DND-41 (cell line): ENCODE measurements at regions not wholly inside any gene's neighbourhood (a gene's known extent, or its start where the extent isn't known, plus 50 kb on each side); places are given as distances from the start of the nearest gene placed in this dataset.

Experiments used
- ATAC-seq: fragments of 200-7000 bp; cut with Tn5 transposase; 3 replicates; pipeline ENCODE4 v1.9.1; 2021; ENCODE audit warnings: low read depth; ENCODE audit not compliant: insufficient read depth
- DNase-seq: peaks from one replicate; pipeline ENCODE4 v3.0.0-alpha.2; 2020
- H2AFZ ChIP-seq: 2 replicates; pipeline ENCODE4 v1.6.0; 2012; ENCODE audit warnings: low read depth, low read length
- H3K27ac ChIP-seq: 2 replicates; pipeline ENCODE4 v1.5.1; 2012; ENCODE audit warnings: low read length, inconsistent platforms
- H3K27me3 ChIP-seq: fragments of 200-600 bp; sonication (generic); 2 replicates; pipeline ENCODE4 v1.6.0; 2012; ENCODE audit warnings: low read length, mild to moderate bottlenecking, inconsistent platforms; ENCODE audit not compliant: insufficient read depth, poor library complexity
- H3K36me3 ChIP-seq: 2 replicates; pipeline ENCODE4 v1.5.1; 2012; ENCODE audit warnings: low read length, inconsistent platforms; ENCODE audit not compliant: insufficient read depth
- H3K4me1 ChIP-seq: 2 replicates; pipeline ENCODE4 v1.5.1; 2012; ENCODE audit warnings: mild to moderate bottlenecking, low read length; ENCODE audit not compliant: insufficient read depth
- H3K4me2 ChIP-seq: 2 replicates; pipeline ENCODE4 v1.6.0; 2012; ENCODE audit warnings: mild to moderate bottlenecking, moderate library complexity, low read length, inconsistent platforms; ENCODE audit not compliant: insufficient read depth
- H3K4me3 ChIP-seq, 2 experiments: fragments of 200-600 bp in 1 of 2; shearing (Covaris generic) in 1 of 2; 2 replicates each; pipeline ENCODE4 v1.5.1; 2012 to 2016; ENCODE audit warnings: inconsistent platforms in 2 of 2, low read length in 2 of 2, mild to moderate bottlenecking in 2 of 2, low read depth in 1 of 2, moderate library complexity in 1 of 2
- H3K79me2 ChIP-seq: 2 replicates; pipeline ENCODE4 v1.6.0; 2012; ENCODE audit warnings: low read length, inconsistent platforms; ENCODE audit not compliant: insufficient read depth
- H3K9ac ChIP-seq: 2 replicates; pipeline ENCODE4 v1.6.0; 2012; ENCODE audit warnings: low read depth, mild to moderate bottlenecking, inconsistent platforms, low read length, moderate library complexity
- H3K9me3 ChIP-seq: 2 replicates; pipeline ENCODE4 v1.5.1; 2012; ENCODE audit warnings: low read length, moderate library complexity, mild to moderate bottlenecking, inconsistent platforms; ENCODE audit not compliant: insufficient read depth, severe bottlenecking
- H4K20me1 ChIP-seq: 2 replicates; pipeline ENCODE4 v1.6.0; 2012; ENCODE audit warnings: low read length; ENCODE audit not compliant: insufficient read depth
- CTCF ChIP-seq: IDR thresholded peaks from 2 replicates; pipeline ENCODE4 v1.5.1; 2012; ENCODE audit warnings: borderline replicate concordance, low read length, moderate library complexity, mild to moderate bottlenecking; ENCODE audit not compliant: poor library complexity, severe bottlenecking; ENCODE audit errors: extremely low read depth
- EZH2 ChIP-seq: IDR thresholded peaks from 3 replicates; pipeline ENCODE4 v1.6.1; 2012; ENCODE audit warnings: borderline replicate concordance, low read depth, mild to moderate bottlenecking, moderate library complexity, low read length, inconsistent platforms; ENCODE audit not compliant: severe bottlenecking

DNA sequence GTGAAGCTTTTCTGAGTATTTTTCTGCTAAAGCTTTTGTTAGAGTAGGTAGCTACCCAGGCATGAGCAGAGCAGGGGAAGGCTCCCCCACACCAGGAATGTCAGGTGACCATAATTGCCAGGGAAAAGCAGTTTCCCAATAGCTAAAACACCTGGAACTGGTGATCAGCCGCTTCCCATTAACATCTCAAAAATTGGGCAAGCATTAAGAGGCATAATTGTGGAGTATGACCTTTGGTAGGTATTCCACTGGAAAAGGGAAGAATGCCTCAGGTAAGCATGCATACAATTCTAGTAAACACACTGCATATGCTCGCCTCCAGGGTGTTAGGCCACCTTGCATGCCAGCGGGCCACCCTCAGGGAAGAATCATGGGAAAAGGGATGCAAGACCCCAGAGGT is 84.5 kb downstream of the CCR1 start:
- peaks cover 13% of the 10 kb centered on the region for H3K4me1 ChIP-seq
- TF ChIP-seq CTCF: no peak
- TF ChIP-seq EZH2: no peak
- H3K36me3 ChIP-seq: no peaks in the 10 kb centered on the region
- no peak overlapping the region for H3K4me3 ChIP-seq
- no peak overlapping the region for H3K27ac ChIP-seq
- no peak overlapping the region for H2AFZ ChIP-seq
- no peaks in the 10 kb centered on the region for H3K27me3 ChIP-seq
- H3K9me3 ChIP-seq: no peaks in the 10 kb centered on the region
- H3K79me2 ChIP-seq: no peaks in the 10 kb centered on the region
- no peak overlapping the region for H3K9ac ChIP-seq
- no peak overlapping the region for H3K4me2 ChIP-seq
- ATAC-seq (no peak), DNase-seq (no peak)
- no peaks in the 10 kb centered on the region for H4K20me1 ChIP-seq

DNA sequence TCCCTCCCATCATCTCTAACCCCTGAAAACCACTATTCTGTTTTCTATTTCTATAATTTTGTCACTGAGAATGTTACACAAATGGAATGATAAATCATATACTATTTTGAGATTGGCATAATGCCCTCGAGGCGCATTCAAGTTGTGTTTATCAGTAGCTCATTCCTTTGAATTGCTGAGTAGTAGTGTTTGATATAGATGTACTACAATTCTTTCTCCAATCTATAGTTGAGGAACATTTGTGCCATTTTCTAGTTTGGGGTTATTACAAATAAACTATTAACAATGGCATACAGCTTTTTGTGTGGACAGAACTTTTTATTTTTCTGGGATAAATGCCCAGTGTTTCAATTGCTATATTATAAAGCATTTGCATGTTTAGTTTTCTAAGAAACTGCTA is 86.0 kb downstream of the CCR1 start:
- no peak for ATAC-seq
- no peaks in the 10 kb centered on the region for H3K79me2 ChIP-seq
- TF ChIP-seq EZH2 (no peak), CTCF (no peak)
- no peak overlapping the region for H3K27ac ChIP-seq
- H3K9ac ChIP-seq: no peak overlapping the region
- peaks cover 6% of the 10 kb centered on the region for H3K4me1 ChIP-seq
- no peak overlapping the region for H2AFZ ChIP-seq
- no peak overlapping the region for H3K4me2 ChIP-seq
- no peak overlapping the region for H3K4me3 ChIP-seq
- no peaks in the 10 kb centered on the region for H4K20me1 ChIP-seq
- DNase-seq: no peak
- no peaks in the 10 kb centered on the region for H3K27me3 ChIP-seq
- H3K36me3 ChIP-seq: no peaks in the 10 kb centered on the region
- no peaks in the 10 kb centered on the region for H3K9me3 ChIP-seq

- Histone ChIP-seq H3K79me2 (no peaks in the 10 kb centered on the region), H3K4me2 (no peak overlapping the region), H3K4me3 (no peak overlapping the region), H3K27me3 (no peaks in the 10 kb centered on the region), H3K4me1 (peaks cover 6% of the 10 kb centered on the region), H2AFZ (no peak overlapping the region), H3K36me3 (no peaks in the 10 kb centered on the region), H3K27ac (no peak overlapping the region), H3K9ac (no peak overlapping the region), H4K20me1 (no peaks in the 10 kb centered on the region), H3K9me3 (no peaks in the 10 kb centered on the region)
- ATAC-seq: no peak
- TF ChIP-seq EZH2 (no peak), CTCF (no peak)
- DNase-seq: no peak
These were observed 87.1 kb downstream of the CCR1 start for GRCh38 chr3:46120983-46121382.

DNA sequence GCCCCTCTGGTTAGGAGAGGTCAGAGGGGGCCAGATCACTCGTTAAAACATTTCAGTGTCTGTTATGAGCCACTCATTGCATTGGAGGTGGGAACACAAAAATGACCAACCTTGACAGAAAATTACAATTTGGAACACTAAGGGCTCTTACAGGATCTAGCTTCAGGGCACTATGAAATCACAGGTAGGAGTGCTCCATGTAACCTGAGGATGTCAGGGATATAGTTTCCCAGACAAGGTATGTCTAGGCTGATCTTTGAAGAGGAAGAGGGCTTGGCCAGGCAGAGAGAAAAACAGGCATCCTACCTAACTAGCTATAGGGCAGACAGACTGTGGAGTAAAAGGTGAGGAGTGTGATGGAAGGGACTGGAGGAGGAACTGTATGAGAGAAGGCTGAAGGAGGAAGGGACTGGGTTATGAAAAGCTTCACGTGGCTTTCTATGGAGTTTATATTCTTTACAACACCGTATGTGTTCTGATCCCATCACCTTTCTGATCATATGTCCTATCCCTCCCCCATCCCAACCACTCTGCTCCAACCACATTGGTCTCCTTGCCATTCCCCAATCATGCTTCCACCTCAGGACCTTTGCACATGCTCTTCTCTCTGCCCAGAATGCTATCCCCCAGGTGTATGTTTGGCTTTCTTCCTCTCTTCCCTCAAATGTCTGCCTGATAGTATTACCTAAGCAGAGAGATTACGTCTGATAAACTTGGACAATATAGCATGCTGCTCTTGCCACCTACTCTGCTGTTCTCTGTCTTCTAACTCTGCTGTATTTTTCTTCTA is 88.2 kb downstream of the CCR1 start:
- Histone ChIP-seq H2AFZ (no peak overlapping the region), H3K79me2 (no peaks in the 10 kb centered on the region), H3K4me1 (peaks cover 6% of the 10 kb centered on the region), H3K4me3 (no peak overlapping the region), H3K27me3 (no peaks in the 10 kb centered on the region), H3K9ac (no peak overlapping the region), H4K20me1 (no peaks in the 10 kb centered on the region), H3K36me3 (no peaks in the 10 kb centered on the region), H3K9me3 (no peaks in the 10 kb centered on the region), H3K27ac (no peak overlapping the region), H3K4me2 (no peak overlapping the region)
- TF ChIP-seq CTCF: no peak
- DNase-seq (no peak), ATAC-seq (no peak)
